Common myeloid progenitor, CD34-positive (primary cell): ENCODE measurements at regions not wholly inside any gene's neighbourhood (a gene's known extent, or its start where the extent isn't known, plus 50 kb on each side); places are given as distances from the start of the nearest gene placed in this dataset.

Experiments used
- CTCF ChIA-PET: fragments of 350-600 bp; sonication (Branson Sonifier 250); formaldehyde crosslinking; loops from one replicate; lab custom pipeline; 2021; ENCODE audit warnings: antibody characterized with exemption; lab: Charles Lee
- POLR2A ChIA-PET: fragments of 350-600 bp; sonication (Branson Sonifier 250); formaldehyde crosslinking; loops from one replicate; lab custom pipeline; 2021; ENCODE audit warnings: antibody characterized with exemption; lab: Charles Lee
- DNase-seq, 3 donors: peaks; one replicate each; pipeline versions ENCODE4 v3.0.0 to v3.0.0-alpha.2; 2013
- H3K27ac ChIP-seq, 2 experiments: 1 replicate in 1 of 2; 2 replicates in 1 of 2; pipeline ENCODE4 v1.7.0; 2013; ENCODE audit warnings: inconsistent platforms in 2 of 2, low read length in 2 of 2, mild to moderate bottlenecking in 2 of 2, low read depth in 1 of 2, moderate library complexity in 1 of 2; ENCODE audit not compliant: severe bottlenecking in 2 of 2, insufficient read depth in 1 of 2, poor library complexity in 1 of 2
- H3K27me3 ChIP-seq, 5 experiments: replicated peaks in 2 of 5; 1 replicate in 3 of 5; 2 replicates in 2 of 5; pipeline versions ENCODE4 v1.6.1 to v1.7.0; 2013; ENCODE audit warnings: low read length in 4 of 5, mild to moderate bottlenecking in 2 of 5, moderate library complexity in 2 of 5, inconsistent platforms in 1 of 5; ENCODE audit not compliant: insufficient read depth in 5 of 5, control insufficient read depth in 4 of 5
- H3K36me3 ChIP-seq, 4 experiments: 1 replicate in 2 of 4; 2 replicates in 2 of 4; pipeline versions ENCODE4 v1.6.1 to v1.7.0; 2013; ENCODE audit warnings: low read length in 3 of 4, control low read depth in 1 of 4, mild to moderate bottlenecking in 1 of 4; ENCODE audit not compliant: control insufficient read depth in 4 of 4, insufficient read depth in 4 of 4
- H3K4me1 ChIP-seq, 4 experiments: 1 replicate in 3 of 4; 2 replicates in 1 of 4; pipeline versions ENCODE4 v1.6.1 to v1.7.1; 2013; ENCODE audit warnings: low read length in 3 of 4, mild to moderate bottlenecking in 3 of 4, control low read depth in 1 of 4, inconsistent platforms in 1 of 4, moderate library complexity in 1 of 4; ENCODE audit not compliant: control insufficient read depth in 4 of 4, insufficient read depth in 4 of 4; ENCODE audit errors: control extremely low read depth in 1 of 4
- H3K4me3 ChIP-seq, 7 experiments: 1 replicate in 4 of 7; 2 replicates in 3 of 7; pipeline versions ENCODE4 v1.5.1 to v1.7.0; 2013; ENCODE audit warnings: mild to moderate bottlenecking in 7 of 7, low read length in 6 of 7, moderate library complexity in 6 of 7, inconsistent platforms in 2 of 7, low read depth in 2 of 7, control low read depth in 1 of 7; ENCODE audit not compliant: insufficient read depth in 4 of 7, control insufficient read depth in 1 of 7; ENCODE audit errors: extremely low read depth in 1 of 7
- H3K9me3 ChIP-seq, 5 experiments: 1 replicate in 4 of 5; 2 replicates in 1 of 5; pipeline versions ENCODE4 v1.6.1 to v1.7.1; 2013; ENCODE audit warnings: low read length in 4 of 5, mild to moderate bottlenecking in 2 of 5, inconsistent platforms in 1 of 5, low read depth in 1 of 5, moderate library complexity in 1 of 5; ENCODE audit not compliant: control insufficient read depth in 4 of 5, insufficient read depth in 2 of 5; ENCODE audit errors: control extremely low read depth in 1 of 5
- WGBS: methylation state at CpG from one replicate; pipeline ENCODE4 v1.1.5; 2013; ENCODE audit not compliant: insufficient coverage; 5-methylcytosine and 5-hydroxymethylcytosine counted together

DNA sequence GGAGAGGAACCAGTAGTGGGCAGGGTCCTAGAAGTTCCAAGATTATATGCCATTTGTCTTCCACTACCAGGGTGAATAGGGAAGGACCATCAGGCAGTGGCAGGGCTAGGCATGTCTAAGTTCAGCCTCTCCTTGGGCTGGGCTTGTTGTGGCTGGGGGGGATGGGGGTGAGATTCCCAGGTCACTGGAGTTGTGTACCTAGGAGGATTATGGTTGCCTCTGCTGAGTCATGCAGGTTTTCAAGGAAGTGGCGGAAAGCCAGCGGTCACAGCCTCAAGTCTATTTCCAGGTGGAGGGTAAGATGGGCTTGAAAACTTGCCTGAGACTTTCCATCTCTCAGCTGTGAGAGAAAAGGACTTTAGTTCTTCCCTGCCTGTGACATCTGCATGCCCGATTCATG is 1407.1 kb downstream of the SI start:
- no peaks in the 10 kb centered on the region for H3K36me3 ChIP-seq

DNA sequence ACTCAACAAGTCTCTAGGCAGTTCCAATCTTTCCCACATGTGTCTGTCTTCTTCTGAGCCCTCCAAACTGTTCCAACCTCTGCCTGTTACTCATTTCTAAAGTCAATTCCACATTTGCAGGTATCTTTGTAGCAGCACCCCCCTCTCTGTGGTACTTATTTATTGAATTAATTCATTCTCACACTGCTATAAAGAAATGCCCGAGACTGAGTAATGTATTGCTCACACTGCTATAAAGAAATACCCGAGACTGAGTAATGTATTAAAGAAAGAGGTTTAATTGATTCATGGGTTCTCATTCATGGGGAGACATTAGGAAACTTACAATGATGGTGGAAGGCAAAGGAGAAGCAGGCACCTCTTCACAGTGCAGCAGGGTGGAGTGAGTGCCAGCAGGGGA is 1413.8 kb downstream of the SI start:
- no peak for DNase-seq
- CTCF ChIA-PET = no interaction called here
- Histone ChIP-seq H3K4me3 (no peak overlapping the region), H3K27me3 (no peaks in the 10 kb centered on the region), H3K27ac (no peak overlapping the region), H3K36me3 (no peaks in the 10 kb centered on the region), H3K9me3 (peaks cover 0 to 1% (median 0%) of the 10 kb centered on the region in 5 experiments), H3K4me1 (no peaks in the 10 kb centered on the region)
- 100% methylated on average over 1 of the region's 2 CpGs for WGBS
- POLR2A ChIA-PET = no interaction called here

More for the DNA sequence above, 1407.1 kb downstream of the SI start:
- Histone ChIP-seq H3K27ac (no peak overlapping the region), H3K4me3 (no peak overlapping the region), H3K4me1 (no peaks in the 10 kb centered on the region), H3K27me3 (no peaks in the 10 kb centered on the region), H3K9me3 (peaks cover 0 to 3% (median 0%) of the 10 kb centered on the region in 5 experiments)
- WGBS = 97% methylated on average over 3 of the region's 3 CpGs
- no peak for DNase-seq
- ChIA-PET CTCF (no interaction called here), POLR2A (no interaction called here)

DNA sequence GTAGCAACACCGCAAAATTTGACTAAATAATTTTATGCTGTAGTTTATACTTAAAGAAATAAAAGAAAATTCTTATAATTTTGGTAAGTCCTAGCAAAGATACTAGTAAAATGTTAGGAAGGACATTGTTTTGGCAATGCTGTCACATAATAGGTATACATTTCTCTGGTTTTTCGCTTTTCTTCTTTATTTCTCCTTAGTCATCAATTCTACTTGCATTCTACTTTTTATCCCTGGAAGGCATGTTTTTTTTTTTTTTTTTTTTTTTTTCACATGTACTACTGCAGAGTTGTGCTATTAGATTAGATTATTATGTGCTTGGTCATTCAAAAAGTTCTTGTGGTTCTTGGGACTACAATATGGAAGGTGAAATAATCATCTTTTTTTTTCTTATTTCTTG is 1421.2 kb downstream of the SI start:
- Histone ChIP-seq H3K4me3 (no peak overlapping the region), H3K4me1 (no peaks in the 10 kb centered on the region), H3K27me3 (no peaks in the 10 kb centered on the region), H3K9me3 (no peaks in the 10 kb centered on the region), H3K36me3 (no peaks in the 10 kb centered on the region), H3K27ac (no peak overlapping the region)
- no CpG with 5 or more reads among the region's 2 CpGs for WGBS
- POLR2A ChIA-PET = no interaction called here
- DNase-seq = no peak
- CTCF ChIA-PET = no interaction called here

DNA sequence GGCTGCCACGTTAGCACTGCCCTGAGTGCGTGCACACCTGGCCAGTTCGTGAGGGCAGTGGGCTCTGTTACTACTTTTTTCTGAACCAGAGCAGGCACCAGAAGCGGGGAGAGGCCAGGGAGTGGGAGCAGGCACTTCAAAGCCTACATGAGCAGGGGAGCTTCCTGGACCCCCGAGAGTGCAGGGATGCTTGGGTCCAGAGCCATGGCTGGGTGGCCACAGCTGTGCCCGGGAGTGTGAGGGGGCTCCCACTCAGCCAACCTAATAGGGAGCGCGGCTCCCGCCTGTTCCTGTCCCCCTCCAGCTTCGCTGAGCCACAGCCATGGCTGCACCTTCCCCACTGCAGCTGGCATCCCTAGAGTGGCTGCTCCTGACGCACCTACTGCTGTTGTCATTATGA is 1423.3 kb downstream of the SI start:
- Histone ChIP-seq H3K9me3 (no peaks in the 10 kb centered on the region), H3K27ac (no peak overlapping the region), H3K36me3 (no peaks in the 10 kb centered on the region), H3K27me3 (no peaks in the 10 kb centered on the region), H3K4me1 (no peaks in the 10 kb centered on the region), H3K4me3 (no peak overlapping the region)
- WGBS = 95% methylated on average over 9 of the region's 11 CpGs
- no peak for DNase-seq
- CTCF ChIA-PET = no interaction called here
- POLR2A ChIA-PET = no interaction called here

DNA sequence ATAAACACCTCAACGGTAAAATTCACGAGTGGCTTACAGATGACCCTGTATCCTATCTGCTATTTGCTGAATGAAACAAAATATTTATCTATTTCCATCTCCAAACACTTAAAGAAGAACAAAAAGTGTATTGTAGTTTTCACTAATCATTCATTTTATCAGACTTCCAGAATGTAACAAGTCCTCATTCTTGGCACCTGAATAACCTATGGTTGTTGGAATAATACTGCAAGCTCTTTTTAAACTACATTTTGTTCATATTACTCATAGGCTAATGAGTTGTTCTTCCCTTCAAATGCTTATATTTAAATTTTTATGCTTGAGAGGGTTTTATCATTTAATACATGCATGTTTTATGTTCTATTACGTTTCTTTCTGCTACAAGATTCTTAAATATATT is 1434.1 kb downstream of the SI start:
- DNase-seq = no peak
- CTCF ChIA-PET = no interaction called here
- POLR2A ChIA-PET = no interaction called here
- Histone ChIP-seq H3K27ac (no peak overlapping the region), H3K36me3 (no peaks in the 10 kb centered on the region), H3K9me3 (no peaks in the 10 kb centered on the region), H3K4me1 (no peaks in the 10 kb centered on the region), H3K27me3 (no peaks in the 10 kb centered on the region), H3K4me3 (no peak overlapping the region)
- no CpG with 5 or more reads among the region's 3 CpGs for WGBS

DNA sequence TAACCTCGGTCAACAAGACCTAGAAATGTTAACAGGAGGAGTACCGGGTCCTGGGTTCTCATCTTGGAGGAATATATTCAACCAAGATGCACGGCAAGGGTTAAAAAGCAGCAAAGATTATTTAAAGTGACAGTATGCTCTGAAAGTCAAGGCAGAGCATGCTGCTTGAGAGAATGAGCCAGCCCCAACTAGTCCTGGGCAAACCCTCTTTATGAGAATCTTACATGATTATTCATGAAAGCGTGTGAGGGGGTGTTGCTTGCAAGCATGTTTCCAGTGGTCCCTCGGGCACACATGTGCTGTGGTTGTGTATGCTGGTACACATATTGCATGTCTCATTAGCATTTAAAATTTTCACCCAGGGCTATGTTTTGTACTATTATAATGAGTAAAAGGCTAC is 1445.6 kb downstream of the SI start:
- WGBS = 74% methylated on average over 3 of the region's 5 CpGs
- Histone ChIP-seq H3K4me3 (no peak overlapping the region), H3K9me3 (no peaks in the 10 kb centered on the region), H3K27ac (no peak overlapping the region), H3K4me1 (no peaks in the 10 kb centered on the region), H3K27me3 (no peaks in the 10 kb centered on the region), H3K36me3 (no peaks in the 10 kb centered on the region)
- POLR2A ChIA-PET = no interaction called here
- CTCF ChIA-PET = no interaction called here
- no peak for DNase-seq

DNA sequence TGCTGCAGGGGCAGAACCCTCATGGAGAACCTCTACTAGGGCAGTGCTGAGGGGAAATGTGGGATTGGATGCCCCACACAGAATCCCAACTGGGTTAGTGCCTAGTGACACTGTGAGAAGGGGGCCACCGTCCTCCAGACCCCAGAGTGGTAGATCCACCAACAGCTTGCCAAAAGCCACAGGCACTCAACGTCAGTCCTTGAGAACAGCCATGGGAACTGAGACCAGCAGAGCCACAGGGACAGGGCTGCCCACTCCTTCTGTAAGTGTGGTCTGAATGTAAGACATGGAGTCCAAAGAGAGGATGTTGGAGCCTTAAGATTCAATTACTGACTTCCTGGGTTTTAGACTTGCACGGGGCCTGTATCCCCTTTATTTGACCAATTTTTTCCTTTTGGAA is 1451.5 kb downstream of the SI start:
- POLR2A ChIA-PET = no interaction called here
- 92% methylated on average over 3 of the region's 3 CpGs for WGBS

More for the DNA sequence above, 1451.5 kb downstream of the SI start:
- H3K27me3 ChIP-seq = no peaks in the 10 kb centered on the region
- CTCF ChIA-PET = no interaction called here
- H3K36me3 ChIP-seq = no peaks in the 10 kb centered on the region
- no peak overlapping the region for H3K4me3 ChIP-seq
- H3K9me3 ChIP-seq = no peaks in the 10 kb centered on the region
- H3K27ac ChIP-seq = no peak overlapping the region
- no peaks in the 10 kb centered on the region for H3K4me1 ChIP-seq
- DNase-seq = no peak
